ENCODE measurements at regions not wholly inside any gene's neighbourhood (a gene's known extent, or its start where the extent isn't known, plus 50 kb on each side); places are given as distances from the start of the nearest gene placed in this dataset.

GRCh38 chr10:22816298-22816653 is 101.9 kb upstream of the PIP4K2A start:
- TF ChIP-seq TAF1 (IDR thresholded peaks at IDR 0.05; ENCODE audit: low read depth) (no peak), CREB1 (IDR thresholded peaks at IDR 0.05; ENCODE audit: low read depth) (no peak), FOXM1 (IDR thresholded peaks at IDR 0.05; ENCODE audit: borderline replicate concordance, low read depth) (no peak), RAD21 (IDR thresholded peaks at IDR 0.05; ENCODE audit: low read depth) (no peak), YY1 (IDR thresholded peaks at IDR 0.05; ENCODE audit: low read depth) (no peak), CEBPB (IDR thresholded peaks at IDR 0.05) (no peak), EGR1 (IDR thresholded peaks at IDR 0.05) (no peak), REST (IDR thresholded peaks at IDR 0.05; ENCODE audit: low read depth) (no peak), ZBTB7A (IDR thresholded peaks at IDR 0.05; ENCODE audit: low read depth) (no peak), EP300 (IDR thresholded peaks at IDR 0.05; ENCODE audit: borderline replicate concordance) (no peak), MAX (IDR thresholded peaks at IDR 0.05) (no peak)
